Thyroid gland (tissue), 4 donors: ENCODE measurements at regions not wholly inside any gene's neighbourhood (a gene's known extent, or its start where the extent isn't known, plus 50 kb on each side); places are given as distances from the start of the nearest gene placed in this dataset.

Experiments used
- DNase-seq, 2 donors: peaks; one replicate each; pipeline ENCODE4 v3.0.0-alpha.2; 2019
- H3K27ac ChIP-seq, 3 donors: fragments of 200-600 bp; sonication (generic); 1 replicate in 2 of 3; 2 replicates in 1 of 3; pipeline ENCODE4 v1.5.1; 2016 to 2019; ENCODE audit warnings: mild to moderate bottlenecking in 1 of 3, moderate library complexity in 1 of 3
- H3K27me3 ChIP-seq: fragments of 200-600 bp; sonication (generic); one replicate; pipeline ENCODE4 v1.5.1; 2019
- H3K36me3 ChIP-seq, 2 donors: fragments of 200-600 bp; sonication (generic); one replicate each; pipeline ENCODE4 v1.5.1; 2016 to 2019
- H3K4me1 ChIP-seq, 2 donors: fragments of 200-600 bp; sonication (generic); one replicate each; pipeline ENCODE4 v1.5.1; 2017 to 2019
- H3K4me3 ChIP-seq, 3 donors: fragments of 200-600 bp; sonication (generic); replicated peaks in 1 of 3; 1 replicate in 2 of 3; 2 replicates in 1 of 3; pipeline ENCODE4 v1.5.1; 2016; ENCODE audit warnings: mild to moderate bottlenecking in 1 of 3
- H3K9me3 ChIP-seq: fragments of 200-600 bp; sonication (generic); one replicate; pipeline ENCODE4 v1.5.1; 2017
- CTCF ChIP-seq, 6 experiments: fragments of 200-600 bp in 3 of 6; fragments of 450-650 bp in 3 of 6; sonication (generic) in 3 of 6; IDR thresholded peaks; one replicate each; pipeline ENCODE4 v1.5.1; 2016 to 2019; ENCODE audit warnings: antibody characterized with exemption in 6 of 6, mild to moderate bottlenecking in 2 of 6, inconsistent platforms in 1 of 6, moderate library complexity in 1 of 6
- POLR2A ChIP-seq, 2 donors: fragments of 450-650 bp; IDR thresholded peaks; one replicate each; pipeline ENCODE4 v1.6.1; 2017; ENCODE audit warnings: antibody characterized with exemption in 2 of 2, mild to moderate bottlenecking in 2 of 2, moderate library complexity in 1 of 2
- WGBS, 2 donors: methylation state at CpG; one replicate each; pipeline ENCODE4 v1.1.5; 2017; 5-methylcytosine and 5-hydroxymethylcytosine counted together
- intact Hi-C: fragments of 100-400 bp; cut with DNase I; formaldehyde crosslinking; loops from one replicate; pipeline ENCODE4 v1.15.1; 2023

- intact Hi-C loops = no loop called here
- WGBS, 2 donors = 28 to 30% methylated on average over 5 of the region's 5 CpGs
- TF ChIP-seq CTCF (IDR thresholded peaks at IDR 0.05) (no peak), POLR2A (IDR thresholded peaks at IDR 0.05) (no peak)
- no peaks in the 10 kb centered on the region for H3K27me3 ChIP-seq
- no peaks in the 10 kb centered on the region for H3K36me3 ChIP-seq
- peaks cover 11 to 19% of the 10 kb centered on the region in 2 donors for H3K4me1 ChIP-seq
- no peak for DNase-seq
- no peak overlapping the region for H3K27ac ChIP-seq
- H3K4me3 ChIP-seq = no peak overlapping the region
- no peaks in the 10 kb centered on the region for H3K9me3 ChIP-seq
These were observed 109.9 kb upstream of the ADGRL2 start for GRCh38 chr1:81690676-81691453.

- Histone ChIP-seq H3K4me3 (no peak overlapping the region), H3K4me1 (peaks cover 9 to 19% of the 10 kb centered on the region in 2 donors), H3K27me3 (no peaks in the 10 kb centered on the region), H3K9me3 (no peaks in the 10 kb centered on the region), H3K27ac (peak overlapping the region in 1 of 3 donors; percentile 17), H3K36me3 (no peaks in the 10 kb centered on the region)
- intact Hi-C loops = no loop called here
- WGBS, 2 donors = 28 to 32% methylated on average over 5 of the region's 5 CpGs
- TF ChIP-seq CTCF (IDR thresholded peaks at IDR 0.05) = no peak
- no peak for TF ChIP-seq POLR2A (IDR thresholded peaks at IDR 0.05)
- peak in 1 of 2 donors; percentile 8 for DNase-seq
These were observed 111.2 kb upstream of the ADGRL2 start for GRCh38 chr1:81689531-81689941.

DNA sequence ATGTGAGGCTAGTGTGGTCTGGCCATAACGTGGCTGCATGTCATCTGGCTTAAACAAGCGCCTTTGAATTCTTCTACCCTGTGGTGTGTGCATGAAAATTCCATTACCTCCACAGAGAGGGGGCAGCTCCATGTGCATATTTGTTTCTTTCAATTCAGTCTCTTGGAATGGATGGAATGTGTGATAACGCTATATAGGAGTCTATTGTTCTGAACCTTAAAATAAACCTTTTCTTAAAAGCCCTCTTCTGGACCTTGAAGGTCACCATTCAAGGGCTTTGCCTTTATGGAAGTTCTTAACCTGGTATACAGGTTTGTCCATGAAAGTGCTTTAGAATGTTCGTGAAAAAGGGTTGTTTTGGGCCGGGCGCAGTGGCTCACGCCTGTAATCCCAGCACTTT, 118.2 kb upstream of the ADGRL2 start:
- WGBS, 2 donors = 66 to 74% methylated on average over 7 of the region's 7 CpGs
- no peaks in the 10 kb centered on the region for H3K9me3 ChIP-seq
- no peak for DNase-seq

DNA sequence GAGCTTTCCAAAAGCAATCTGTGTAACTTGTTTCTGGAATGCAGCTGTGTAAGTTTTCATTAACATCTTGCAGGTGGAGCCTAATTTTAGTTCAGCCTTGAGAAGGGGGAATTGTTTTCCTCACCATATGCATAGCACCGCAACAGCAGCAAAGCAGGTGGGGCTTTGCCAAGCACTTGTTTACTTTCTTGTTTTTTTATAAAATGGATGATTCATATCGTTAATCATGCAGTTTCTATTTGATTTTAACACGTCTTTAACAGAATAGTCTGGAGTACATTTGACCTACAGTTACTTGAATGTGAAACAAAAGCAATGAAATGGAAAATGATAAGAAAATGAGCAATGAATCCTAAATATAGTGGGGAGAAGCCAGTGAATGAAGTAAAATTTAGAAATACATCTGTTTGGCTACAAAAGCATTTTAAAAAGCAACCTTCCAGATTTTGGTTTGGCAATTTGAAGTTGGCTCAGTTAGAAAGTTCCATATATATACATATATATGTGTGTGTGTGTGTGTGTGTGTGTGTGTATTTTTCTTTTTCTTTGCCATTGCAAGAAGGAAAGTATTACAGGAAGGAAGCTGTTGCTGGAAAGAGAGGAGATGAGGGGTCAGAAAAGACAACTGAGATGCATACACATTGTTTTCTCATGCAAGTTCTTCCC, 119.0 kb upstream of the ADGRL2 start:
- Histone ChIP-seq H3K9me3 (no peaks in the 10 kb centered on the region), H3K27me3 (no peaks in the 10 kb centered on the region), H3K36me3 (no peaks in the 10 kb centered on the region), H3K4me1 (peaks cover 9 to 19% of the 10 kb centered on the region in 2 donors), H3K4me3 (no peak overlapping the region), H3K27ac (no peak overlapping the region)
- TF ChIP-seq POLR2A (IDR thresholded peaks at IDR 0.05) (no peak), CTCF (IDR thresholded peaks at IDR 0.05) (no peak)
- DNase-seq = no peak
- 6 to 16% methylated on average over 3 of the region's 3 CpGs for WGBS, 2 donors
- intact Hi-C loops = no loop called here

More for the DNA sequence above, 118.2 kb upstream of the ADGRL2 start:
- TF ChIP-seq POLR2A (IDR thresholded peaks at IDR 0.05) = no peak
- no peak for TF ChIP-seq CTCF (IDR thresholded peaks at IDR 0.05)
- intact Hi-C loops = no loop called here
- H3K4me1 ChIP-seq = peaks cover 9 to 19% of the 10 kb centered on the region in 2 donors
- H3K27me3 ChIP-seq = no peaks in the 10 kb centered on the region
- no peaks in the 10 kb centered on the region for H3K36me3 ChIP-seq
- no peak overlapping the region for H3K27ac ChIP-seq
- no peak overlapping the region for H3K4me3 ChIP-seq

- Histone ChIP-seq H3K27ac (no peak overlapping the region), H3K4me1 (peaks cover 9 to 19% of the 10 kb centered on the region in 2 donors), H3K4me3 (no peak overlapping the region), H3K36me3 (no peaks in the 10 kb centered on the region), H3K9me3 (no peaks in the 10 kb centered on the region), H3K27me3 (no peaks in the 10 kb centered on the region)
- DNase-seq = no peak
- TF ChIP-seq POLR2A (IDR thresholded peaks at IDR 0.05) = no peak
- TF ChIP-seq CTCF (IDR thresholded peaks at IDR 0.05) = no peak
- intact Hi-C loops = no loop called here
- WGBS, 2 donors = 9 to 10% methylated on average over 2 of the region's 2 CpGs
These were observed 119.6 kb upstream of the ADGRL2 start for GRCh38 chr1:81681114-81681513.
